HT1080 (cell line): ENCODE measurements at regions not wholly inside any gene's neighbourhood (a gene's known extent, or its start where the extent isn't known, plus 50 kb on each side); places are given as distances from the start of the nearest gene placed in this dataset.
A peak's percentile ranks its signal among the peaks of the same experiment; 100 is the strongest.
"Not testable (repeated sequence)": the region's sequence is repeated elsewhere in the genome, so short reads cannot be mapped to it uniquely, and the experiment has no call there.

Source experiments
- DNase-seq: peaks from one replicate; pipeline ENCODE4 v3.0.0-alpha.2; 2015; ENCODE audit warnings: low read depth

DNA sequence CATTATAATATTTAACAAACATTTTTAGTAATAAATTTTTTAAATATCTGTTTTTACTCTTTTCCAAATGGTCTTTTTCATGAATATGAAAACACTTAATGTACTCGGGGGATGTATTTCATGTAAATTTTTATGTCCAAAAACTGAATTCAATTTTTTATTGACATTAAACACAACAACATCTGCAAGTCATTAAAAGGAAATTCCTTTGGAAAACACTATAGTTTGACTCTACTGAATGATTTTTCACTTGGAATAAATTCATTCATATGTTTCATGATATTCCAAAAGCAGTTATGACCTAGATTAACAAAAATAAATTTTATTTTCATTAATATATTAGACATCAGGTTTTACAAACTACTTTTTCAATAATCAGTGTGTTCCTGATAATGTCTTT, 239.8 kb upstream of the AGTR1 start:
- no peak for DNase-seq

DNA sequence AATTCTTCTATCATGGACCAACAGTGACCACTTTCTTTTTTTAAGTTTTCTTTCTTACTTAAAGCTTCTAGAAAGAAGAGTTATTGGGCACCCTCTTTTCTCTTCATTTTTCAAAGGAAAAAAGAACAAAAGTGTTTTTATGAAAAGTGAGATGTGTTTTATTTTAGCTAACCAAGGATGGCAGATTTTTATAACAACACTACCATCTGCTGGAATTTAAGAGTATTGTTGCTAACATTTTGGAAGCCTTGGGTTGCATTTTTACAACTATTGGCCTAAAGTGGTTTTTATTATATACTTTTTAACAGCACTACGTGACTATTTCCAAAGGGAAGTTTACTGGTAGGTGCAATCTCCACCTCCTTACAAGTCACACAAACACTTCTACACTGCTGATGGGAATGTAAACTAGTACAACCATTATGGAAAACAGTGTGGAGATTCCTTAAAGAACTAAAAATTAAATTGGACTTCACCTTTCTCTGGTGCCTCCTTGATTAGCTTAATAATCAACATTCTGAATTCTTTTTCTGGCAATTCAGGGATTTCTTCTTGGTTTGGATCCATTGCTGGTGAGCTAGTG, 237.7 kb upstream of the AGTR1 start:
- DNase-seq, result peak; percentile 37

DNA sequence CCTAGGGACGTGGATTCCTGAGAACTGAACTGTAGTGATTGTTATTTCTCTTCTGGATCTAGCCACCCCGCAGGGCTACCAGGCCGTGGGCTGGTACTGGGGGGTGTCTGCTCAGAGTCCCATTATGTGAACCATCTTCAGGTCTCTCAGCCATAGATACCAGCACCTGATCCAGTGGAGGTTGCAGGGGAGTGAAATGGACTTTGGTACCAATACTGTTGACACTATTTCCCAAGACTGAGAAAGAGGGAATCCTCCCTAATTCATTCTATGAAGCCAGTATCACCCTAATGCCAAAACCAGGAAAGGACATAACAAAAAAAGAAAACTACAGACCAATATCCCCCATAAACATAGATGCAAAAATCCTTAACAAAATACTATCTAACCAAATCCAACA, 237.0 kb upstream of the AGTR1 start:
- no peak for DNase-seq

DNA sequence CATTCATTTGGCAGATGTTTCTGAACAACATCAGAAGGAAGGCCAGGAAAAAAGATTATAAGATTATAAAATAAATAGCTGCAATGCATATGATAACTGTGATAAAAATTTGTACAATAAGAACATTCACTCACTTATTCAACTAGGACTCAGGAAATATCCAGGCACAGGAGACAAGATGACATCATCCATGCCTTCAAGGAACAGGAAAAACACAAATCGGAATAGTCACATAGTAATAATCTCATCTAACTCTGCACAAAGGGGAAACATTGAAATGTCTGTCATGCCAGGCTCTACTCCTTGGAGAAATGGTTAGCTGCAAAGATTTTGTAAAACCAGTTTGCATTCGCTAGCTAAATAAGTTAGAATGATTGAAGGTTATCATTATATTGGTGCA, 233.5 kb upstream of the AGTR1 start:
- DNase-seq, result peak; percentile 72

DNA sequence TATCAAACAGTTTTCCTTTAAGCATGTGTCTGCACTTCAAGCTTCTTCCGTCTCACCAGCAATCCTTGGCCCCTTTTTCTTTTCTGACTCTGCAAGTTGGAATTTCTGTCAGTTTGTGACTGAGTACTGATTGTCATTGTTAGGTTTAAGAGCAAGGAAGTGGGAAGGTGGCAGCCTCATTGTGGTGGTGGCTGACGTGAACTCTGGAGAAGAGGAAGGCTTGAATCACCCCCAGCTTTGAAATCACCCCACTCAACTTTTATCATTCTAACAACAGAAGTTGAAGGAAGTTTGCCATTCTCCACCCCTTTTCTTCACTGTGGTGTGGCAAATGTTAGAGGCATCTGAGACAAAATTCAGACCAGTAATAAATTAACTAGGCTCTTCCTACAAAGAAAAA, 231.6 kb upstream of the AGTR1 start:
- DNase-seq, result peak; percentile 97

DNA sequence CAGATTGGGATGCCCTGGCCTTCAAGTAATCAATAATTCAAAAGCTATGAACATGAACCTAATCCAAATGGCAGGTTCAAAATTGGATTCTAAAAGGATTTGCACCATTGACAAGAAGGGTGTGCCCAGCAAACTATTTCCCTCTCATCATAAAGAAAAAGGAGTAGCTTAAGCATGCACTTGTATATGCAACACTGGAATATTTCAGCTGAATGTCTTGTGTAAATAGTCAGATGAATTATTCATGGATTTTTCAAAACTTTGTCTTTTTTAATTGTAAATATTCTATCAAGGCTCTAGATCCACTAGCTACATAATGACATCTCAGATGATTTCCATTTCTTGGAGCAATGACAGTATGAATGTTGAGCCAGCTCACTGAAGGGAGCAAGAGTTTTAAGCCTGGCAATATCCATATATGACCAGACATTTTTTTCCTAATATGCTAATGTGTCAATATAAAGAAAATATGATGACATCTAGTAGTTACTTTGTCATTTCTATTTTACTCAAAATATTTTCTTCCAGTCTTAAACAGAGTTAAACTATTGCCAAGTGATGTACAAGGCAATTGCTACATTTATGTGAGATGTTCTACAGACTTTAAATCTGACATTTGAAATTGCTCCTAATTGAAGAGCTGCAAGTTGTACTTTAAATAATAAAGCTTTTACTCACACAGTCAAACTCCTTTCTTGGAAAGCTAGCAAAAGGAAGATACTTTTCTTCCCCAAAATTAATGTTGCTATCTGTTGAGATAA, 230.5 kb upstream of the AGTR1 start:
- no peak for DNase-seq

DNA sequence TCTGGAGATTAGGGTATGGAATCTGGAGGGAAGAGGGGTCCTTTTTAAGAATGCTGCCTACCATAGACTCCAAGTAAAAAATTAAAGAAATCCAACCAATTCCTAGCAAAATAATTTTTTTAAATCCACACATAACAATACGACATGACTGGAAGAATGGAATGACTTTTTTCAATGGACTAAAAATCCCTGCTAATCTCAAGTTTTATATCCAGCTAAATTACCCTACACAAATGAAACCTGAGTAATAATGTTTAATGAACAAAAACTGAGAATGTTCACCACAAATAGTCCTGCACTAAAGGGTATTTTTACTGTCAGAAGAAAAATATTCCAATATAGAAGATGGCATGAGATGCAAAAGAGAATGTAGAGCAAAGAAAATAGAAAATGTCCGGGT, 220.3 kb upstream of the AGTR1 start:
- DNase-seq, result no peak

DNA sequence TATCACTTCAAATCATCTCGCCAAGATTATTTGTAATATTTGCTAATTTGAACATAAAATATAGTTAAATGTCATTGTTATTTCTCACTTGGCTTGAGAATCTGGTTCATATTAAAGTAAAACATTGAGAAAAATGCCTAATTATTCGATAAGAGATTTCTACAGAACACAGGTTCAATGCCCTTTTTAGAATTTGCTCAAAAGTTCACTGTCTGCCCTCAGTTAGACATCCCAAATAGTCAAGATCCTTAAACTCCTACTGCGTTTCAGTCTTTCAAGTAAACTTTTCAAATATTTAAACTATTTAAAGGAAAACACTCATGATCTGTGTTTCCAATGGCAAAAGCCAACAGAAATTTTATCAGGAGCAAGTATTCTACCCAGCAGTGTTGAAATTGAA, 204.1 kb upstream of the AGTR1 start:
- no peak for DNase-seq

DNA sequence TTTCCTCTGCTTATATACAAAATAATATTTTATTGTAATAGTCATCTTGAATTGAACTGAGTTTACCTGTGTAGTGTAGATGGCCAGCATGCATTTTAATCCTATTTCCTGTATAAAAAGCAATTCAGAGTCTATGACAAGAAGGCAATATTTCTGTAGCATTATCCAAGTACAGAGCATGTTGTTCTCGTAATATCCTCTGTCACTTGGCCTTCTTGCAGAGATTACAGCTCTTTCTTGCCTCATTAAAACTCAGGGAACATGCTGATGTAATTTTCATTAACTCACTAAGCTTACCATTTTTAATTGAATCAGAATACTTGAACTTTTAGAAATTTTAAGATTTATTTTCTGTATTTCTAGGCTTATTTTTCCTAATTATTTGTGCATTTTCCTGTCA, 203.3 kb upstream of the AGTR1 start:
- no peak for DNase-seq

DNA sequence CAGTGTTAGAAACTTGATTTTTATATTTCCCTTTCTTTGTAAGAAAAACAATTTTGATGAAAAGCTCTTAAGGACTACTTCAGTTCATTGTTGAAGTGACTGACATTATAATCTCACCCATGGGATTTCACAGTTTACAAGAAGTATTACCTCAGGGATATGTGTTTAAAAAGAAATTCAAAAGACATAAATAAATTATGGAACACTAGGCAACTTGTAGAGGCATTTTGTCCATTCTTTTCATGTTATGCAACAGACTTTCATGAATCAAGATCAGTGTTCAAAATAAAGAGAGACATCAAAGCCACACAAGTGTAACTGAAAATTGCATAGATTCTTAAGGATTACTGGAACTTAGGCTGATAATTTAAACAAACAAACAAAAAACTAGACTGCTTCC, 196.8 kb upstream of the AGTR1 start:
- no peak for DNase-seq

DNA sequence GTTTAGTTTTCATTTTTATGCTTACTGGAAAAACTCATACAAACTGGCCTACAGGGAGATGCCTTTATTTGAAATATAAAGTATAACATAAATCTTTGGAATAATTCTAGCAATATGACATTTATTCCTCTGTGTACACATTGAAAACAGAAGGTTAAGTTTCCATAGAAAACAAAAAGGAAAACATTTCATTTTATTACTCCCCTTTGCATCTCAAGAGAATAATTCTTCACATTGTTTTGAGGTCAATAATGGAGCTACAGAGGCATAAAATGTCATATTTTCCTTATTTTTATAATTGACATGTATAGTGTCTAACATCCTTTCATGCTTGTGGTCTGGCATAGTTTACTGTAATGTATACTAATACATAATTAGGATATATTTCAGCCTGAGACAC, 187.6 kb upstream of the AGTR1 start:
- DNase-seq, result no peak

DNA sequence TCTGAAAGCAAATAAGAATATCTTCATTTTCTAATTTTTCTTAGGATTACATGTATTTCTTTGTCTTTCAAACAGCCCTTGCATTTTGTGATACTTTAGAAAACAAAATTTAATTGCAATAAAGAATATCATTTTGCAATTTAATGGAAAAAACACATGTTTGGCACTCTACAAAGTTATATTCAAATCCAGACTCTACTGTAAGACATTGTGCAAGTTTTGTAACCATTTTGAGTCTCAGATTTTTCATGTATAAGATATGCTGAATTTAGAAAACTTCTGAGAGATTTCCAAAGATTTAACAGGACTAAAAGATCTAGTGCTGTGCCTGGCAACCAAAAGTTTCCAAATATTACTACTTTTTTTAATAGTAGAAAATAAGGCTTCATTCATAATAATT, 187.1 kb upstream of the AGTR1 start:
- no peak for DNase-seq

DNA sequence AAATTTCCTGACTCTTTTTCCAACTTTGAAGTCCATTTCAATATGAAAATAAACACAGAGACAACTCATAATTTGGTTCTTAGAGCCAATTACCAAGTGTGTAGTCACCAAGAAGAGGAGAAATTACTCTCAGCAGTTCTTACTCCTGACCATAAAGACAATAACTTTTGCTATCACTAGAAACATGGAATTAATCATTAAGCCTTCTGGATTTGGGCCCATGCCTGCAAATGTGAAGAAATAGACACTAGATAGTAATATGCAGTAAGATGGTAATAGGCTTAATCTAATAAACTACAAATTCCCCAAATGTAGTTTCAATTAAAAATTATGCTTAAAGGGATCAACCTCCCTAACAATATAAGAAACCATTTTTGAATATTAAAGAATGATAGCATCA, 185.1 kb upstream of the AGTR1 start:
- DNase-seq, result no peak

DNA sequence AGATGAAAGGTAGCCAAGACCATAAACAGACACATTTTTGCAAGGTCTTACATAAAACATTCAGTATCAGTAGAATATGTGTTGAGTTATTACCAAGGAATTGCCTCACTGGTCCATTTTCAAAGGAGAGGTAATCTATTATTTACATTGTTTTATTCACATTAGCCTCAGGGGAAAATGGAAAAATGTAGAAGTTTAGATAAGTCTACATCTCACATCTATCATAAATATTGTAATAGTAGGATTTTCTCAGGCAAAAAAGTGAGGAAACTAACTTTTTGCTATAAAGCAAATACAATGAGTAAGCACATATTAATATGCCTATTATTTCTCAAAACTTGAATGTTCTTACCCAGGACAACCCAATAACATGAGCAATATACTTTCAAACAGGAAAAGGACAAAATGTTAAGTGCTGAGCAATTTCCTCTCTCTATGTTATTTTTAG, 184.6 kb upstream of the AGTR1 start:
- DNase-seq, result peak; percentile 69

DNA sequence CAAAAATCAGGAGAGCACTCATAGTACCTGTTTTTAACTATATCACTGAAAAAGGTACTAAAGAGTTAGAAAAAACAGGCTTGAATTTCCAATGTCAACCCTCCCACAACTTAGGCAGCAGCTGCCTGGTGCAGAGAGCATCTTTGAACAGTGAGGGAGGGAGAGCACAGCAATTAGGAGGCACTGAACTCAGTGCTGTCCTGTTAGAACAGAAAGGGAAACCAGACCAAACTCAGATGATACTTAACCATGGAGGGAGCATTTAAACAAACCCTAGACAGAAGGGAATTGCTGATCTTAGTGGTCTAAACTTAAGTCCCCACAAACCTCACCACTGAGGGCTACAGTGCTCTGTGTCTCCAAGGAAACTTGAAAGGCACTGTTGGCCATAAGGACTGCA, 179.2 kb upstream of the AGTR1 start:
- no peak for DNase-seq

DNA sequence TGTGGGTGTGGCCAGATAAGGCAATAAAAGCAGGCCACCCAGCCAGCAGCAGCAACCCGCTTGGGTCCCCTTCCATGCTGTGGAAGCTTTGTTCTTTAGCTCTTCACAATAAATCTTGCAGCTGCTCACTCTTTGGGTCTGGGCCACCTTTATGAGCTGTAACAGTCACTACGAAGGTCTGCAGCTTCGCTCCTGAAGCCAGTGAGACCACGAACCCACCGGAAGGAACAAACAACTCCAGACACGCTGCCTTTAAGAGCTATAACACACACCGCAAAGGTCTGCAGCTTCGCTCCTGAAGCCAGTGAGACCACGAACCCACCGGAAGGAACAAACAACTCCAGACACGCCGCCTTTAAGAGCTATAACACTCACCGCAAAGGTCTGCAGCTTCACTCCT, 172.1 kb upstream of the AGTR1 start:
- not testable (repeated sequence) for DNase-seq

DNA sequence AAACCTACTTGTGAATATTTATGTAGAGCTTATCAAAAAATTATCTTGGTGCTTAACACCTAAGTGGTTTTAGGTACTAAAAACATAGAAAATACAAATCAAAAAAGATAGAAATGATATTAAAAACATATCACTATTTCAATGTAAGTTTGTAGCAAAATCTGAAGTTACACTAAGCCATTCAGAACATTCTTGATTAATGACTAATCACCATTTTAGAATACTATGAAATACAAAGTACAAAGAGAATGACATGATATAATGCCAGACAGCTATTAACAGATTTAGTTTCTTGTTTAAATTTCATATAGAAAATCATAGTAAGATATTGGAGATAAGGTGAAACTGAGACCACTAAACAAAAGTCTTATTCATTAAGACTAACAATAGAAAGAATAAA, 169.7 kb upstream of the AGTR1 start:
- no peak for DNase-seq

DNA sequence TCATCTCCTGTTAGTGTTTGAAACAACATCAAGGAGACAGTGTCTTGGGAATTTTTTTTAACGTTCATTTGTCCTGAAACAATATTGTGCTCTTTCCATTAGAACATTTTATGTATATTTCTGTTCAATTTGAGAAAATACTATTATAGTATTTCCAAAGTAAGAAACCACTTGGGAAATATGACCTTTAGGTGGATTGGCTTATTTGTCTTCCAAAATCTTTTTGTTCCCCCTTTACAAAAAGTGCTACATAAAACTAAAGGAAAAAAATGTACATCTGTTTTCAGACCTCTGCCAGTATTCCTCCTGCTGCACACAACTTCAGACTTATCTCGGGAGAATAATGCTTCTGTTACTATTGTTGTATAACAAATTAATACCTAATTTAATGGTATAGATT, 165.9 kb upstream of the AGTR1 start:
- DNase-seq, result no peak

DNA sequence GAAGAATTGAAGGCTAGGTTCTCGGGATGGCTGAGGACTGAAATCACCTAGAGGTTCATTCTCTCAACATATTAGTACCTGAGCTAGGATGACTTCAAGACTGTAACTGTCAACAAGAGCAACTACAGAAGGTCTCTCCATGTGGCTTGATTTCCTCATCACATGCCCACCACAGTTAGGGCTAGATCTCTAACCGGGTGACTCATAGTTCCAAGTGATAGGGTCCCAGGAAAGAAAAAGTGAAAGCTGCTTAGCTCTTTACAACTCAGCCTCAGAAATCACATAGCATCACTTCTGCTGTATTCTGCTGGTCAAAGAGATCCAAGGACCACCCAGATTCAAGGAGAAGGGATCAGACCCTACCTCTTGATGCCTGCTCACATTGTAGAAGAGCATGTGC, 165.4 kb upstream of the AGTR1 start:
- peak; percentile 61 for DNase-seq

DNA sequence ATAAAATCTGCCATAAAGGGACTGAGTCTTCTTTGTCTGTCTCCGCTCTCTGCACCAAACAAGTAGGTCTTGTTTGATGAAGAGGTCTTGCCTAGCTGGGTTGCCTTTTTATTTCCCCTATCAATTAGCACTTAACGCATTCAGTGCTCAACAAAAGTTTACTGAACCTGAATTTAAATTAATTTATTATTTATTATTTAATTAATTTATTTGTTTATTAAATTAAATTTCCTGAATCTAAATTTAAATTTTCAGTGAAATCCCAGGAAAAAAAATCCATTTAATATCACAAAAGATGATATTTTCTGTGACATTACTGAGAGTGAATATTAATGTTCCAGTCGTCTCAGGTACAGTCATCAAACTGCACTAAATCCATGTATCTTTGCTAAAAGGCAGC, 164.9 kb upstream of the AGTR1 start:
- no peak for DNase-seq

DNA sequence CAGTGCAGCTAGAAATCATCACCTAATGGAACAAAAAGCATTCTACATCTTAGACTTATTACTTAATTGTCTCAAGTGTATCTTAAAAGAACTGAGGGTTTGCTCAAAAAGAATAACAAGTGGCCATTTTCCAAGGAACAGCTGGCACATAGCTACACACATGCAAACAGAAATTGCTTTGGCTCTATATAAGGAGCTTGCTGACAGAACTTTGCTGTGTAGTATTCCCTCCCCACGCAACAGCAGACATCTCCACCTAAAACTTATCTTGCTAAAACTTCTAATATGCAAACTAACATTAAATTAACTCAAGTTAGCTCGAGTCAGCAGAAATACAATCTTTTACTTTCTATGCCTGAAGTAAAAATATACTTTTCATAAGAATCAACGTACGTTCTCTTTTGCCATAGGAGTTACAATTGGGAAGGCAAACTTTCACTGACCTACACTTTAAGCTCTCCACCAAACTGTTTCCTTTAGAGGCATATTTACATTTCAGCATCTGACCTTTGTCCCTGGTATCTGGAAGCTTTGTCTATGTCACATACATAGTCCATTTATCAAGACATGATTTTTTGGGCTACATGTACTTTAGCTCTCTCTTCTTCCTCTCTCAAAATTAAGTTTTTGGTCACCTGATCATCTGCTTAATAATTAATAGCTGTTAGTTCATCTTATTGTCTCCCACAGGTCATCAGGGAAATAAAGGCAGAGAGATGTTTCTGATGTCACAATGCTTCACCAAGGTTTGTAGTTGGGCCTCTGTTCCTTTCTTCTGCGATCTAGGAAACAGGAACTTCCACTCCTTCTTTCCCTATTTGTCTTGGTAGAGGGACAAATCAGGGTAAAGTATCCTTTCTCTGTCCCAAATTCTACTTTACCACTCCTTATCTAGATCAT, 163.4 kb upstream of the AGTR1 start:
- DNase-seq, result no peak

DNA sequence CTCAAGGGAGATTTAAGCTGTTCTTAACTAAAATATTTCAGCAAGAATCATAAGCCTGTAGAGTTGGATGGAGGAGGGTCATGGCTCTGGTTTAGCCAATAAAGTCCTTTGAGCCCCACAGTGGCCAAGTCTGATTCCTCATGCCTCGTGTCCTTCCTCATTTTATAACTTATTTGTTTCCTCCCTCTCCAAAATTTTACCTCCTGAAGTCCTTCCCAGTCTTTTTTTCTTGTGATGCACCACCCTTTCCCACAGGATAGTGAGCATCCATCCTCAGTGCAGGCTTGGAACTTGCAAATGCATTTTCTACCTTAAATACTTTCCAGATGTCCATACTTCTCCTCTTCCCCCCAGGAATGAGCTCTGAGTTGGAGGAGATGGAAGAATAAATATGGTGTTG, 162.7 kb upstream of the AGTR1 start:
- no peak for DNase-seq
